ENCODE measurements at regions not wholly inside any gene's neighbourhood (a gene's known extent, or its start where the extent isn't known, plus 50 kb on each side); places are given as distances from the start of the nearest gene placed in this dataset.

GRCh38 chr3:8338424-8338823 is 163.2 kb upstream of the LMCD1 start:
- no peak for TF ChIP-seq POLR2A (IDR thresholded peaks at IDR 0.05; ENCODE audit: extremely low read depth, insufficient read length)
- TF ChIP-seq CTCF (IDR thresholded peaks at IDR 0.05; ENCODE audit: low read depth, low read length), result no peak

Data from NB4 (cell line).